ENCODE measurements at regions not wholly inside any gene's neighbourhood (a gene's known extent, or its start where the extent isn't known, plus 50 kb on each side); places are given as distances from the start of the nearest gene placed in this dataset.

GRCh38 chr14:44830371-44830770 is 131.4 kb downstream of the KLHL28 start:
- no peak overlapping the region for H3K27ac ChIP-seq
- no peaks in the 10 kb centered on the region for H3K4me1 ChIP-seq
- DNase-seq (no peak), ATAC-seq (no peak)
- H3K36me3 ChIP-seq (ENCODE audit: insufficient read depth in 1 of 2, low read depth in 1 of 2), result no peaks in the 10 kb centered on the region
- H3K4me3 ChIP-seq, result no peak overlapping the region
- no peaks in the 10 kb centered on the region for H3K9me3 ChIP-seq
- no peak for TF ChIP-seq CTCF (IDR thresholded peaks at IDR 0.05)
- intact Hi-C loops (cut with DNase I), result no loop called here
- H3K27me3 ChIP-seq (ENCODE audit: insufficient read depth in 3 of 3, low read length in 2 of 3), result peaks cover 0 to 4% (median 0%) of the 10 kb centered on the region in 3 donors
- 57 to 63% (median 59%) methylated on average over 1 of the region's 1 CpG for WGBS, 3 donors

GRCh38 chr14:44829021-44829420 is 132.7 kb downstream of the KLHL28 start:
- WGBS, 3 donors, result 73 to 84% (median 78%) methylated on average over 1 of the region's 1 CpG
- Histone ChIP-seq H3K36me3 (ENCODE audit: insufficient read depth in 1 of 2, low read depth in 1 of 2) (no peaks in the 10 kb centered on the region), H3K9me3 (peaks cover 3% of the 10 kb centered on the region), H3K27me3 (ENCODE audit: insufficient read depth in 3 of 3, low read length in 2 of 3) (peaks cover 0 to 4% (median 0%) of the 10 kb centered on the region in 3 donors), H3K4me3 (no peak overlapping the region), H3K27ac (no peak overlapping the region), H3K4me1 (no peaks in the 10 kb centered on the region)
- TF ChIP-seq CTCF (IDR thresholded peaks at IDR 0.05), result no peak
- ATAC-seq (no peak), DNase-seq (no peak)
- intact Hi-C loops (cut with DNase I), result no loop called here

GRCh38 chr14:44828023-44828422 is 133.7 kb downstream of the KLHL28 start:
- intact Hi-C loops (cut with DNase I), result no loop called here
- Histone ChIP-seq H3K9me3 (peaks cover 3% of the 10 kb centered on the region), H3K27me3 (ENCODE audit: insufficient read depth in 3 of 3, low read length in 2 of 3) (peaks cover 0 to 4% (median 0%) of the 10 kb centered on the region in 3 donors), H3K4me1 (no peaks in the 10 kb centered on the region), H3K27ac (no peak overlapping the region), H3K36me3 (ENCODE audit: insufficient read depth in 1 of 2, low read depth in 1 of 2) (no peaks in the 10 kb centered on the region), H3K4me3 (no peak overlapping the region)
- no peak for TF ChIP-seq CTCF (IDR thresholded peaks at IDR 0.05)
- no peak for ATAC-seq
- WGBS, 3 donors, result 76 to 87% (median 79%) methylated on average over 1 of the region's 1 CpG
- DNase-seq, result no peak

- ATAC-seq, result no peak
- Histone ChIP-seq H3K9me3 (peaks cover 3% of the 10 kb centered on the region), H3K27me3 (ENCODE audit: insufficient read depth in 3 of 3, low read length in 2 of 3) (peaks cover 0 to 3% (median 0%) of the 10 kb centered on the region in 3 donors), H3K4me3 (no peak overlapping the region), H3K4me1 (no peaks in the 10 kb centered on the region), H3K36me3 (ENCODE audit: insufficient read depth in 1 of 2, low read depth in 1 of 2) (no peaks in the 10 kb centered on the region), H3K27ac (no peak overlapping the region)
- WGBS, 3 donors, result 55 to 66% (median 57%) methylated on average over 5 of the region's 5 CpGs
- no peak for DNase-seq
- no peak for TF ChIP-seq CTCF (IDR thresholded peaks at IDR 0.05)
- intact Hi-C loops (cut with DNase I), result no loop called here
These were observed 141.3 kb downstream of the KLHL28 start for GRCh38 chr14:44820230-44820964.

- H3K4me3 ChIP-seq, result no peak overlapping the region
- DNase-seq (no peak), ATAC-seq (no peak)
- H3K9me3 ChIP-seq, result no peaks in the 10 kb centered on the region
- H3K36me3 ChIP-seq (ENCODE audit: insufficient read depth in 1 of 2, low read depth in 1 of 2), result no peaks in the 10 kb centered on the region
- H3K27ac ChIP-seq, result no peak overlapping the region
- TF ChIP-seq CTCF (IDR thresholded peaks at IDR 0.05), result no peak
- intact Hi-C loops (cut with DNase I), result no loop called here
- 79 to 87% (median 79%) methylated on average over 2 of the region's 2 CpGs for WGBS, 3 donors
- no peaks in the 10 kb centered on the region for H3K4me1 ChIP-seq
- H3K27me3 ChIP-seq (ENCODE audit: insufficient read depth in 3 of 3, low read length in 2 of 3), result peaks cover 0 to 3% (median 0%) of the 10 kb centered on the region in 3 donors
These were observed 147.6 kb downstream of the KLHL28 start for GRCh38 chr14:44814196-44814595.

All from psoas muscle (tissue), 7 donors.